ENCODE measurements at regions not wholly inside any gene's neighbourhood (a gene's known extent, or its start where the extent isn't known, plus 50 kb on each side); places are given as distances from the start of the nearest gene placed in this dataset.

DNA sequence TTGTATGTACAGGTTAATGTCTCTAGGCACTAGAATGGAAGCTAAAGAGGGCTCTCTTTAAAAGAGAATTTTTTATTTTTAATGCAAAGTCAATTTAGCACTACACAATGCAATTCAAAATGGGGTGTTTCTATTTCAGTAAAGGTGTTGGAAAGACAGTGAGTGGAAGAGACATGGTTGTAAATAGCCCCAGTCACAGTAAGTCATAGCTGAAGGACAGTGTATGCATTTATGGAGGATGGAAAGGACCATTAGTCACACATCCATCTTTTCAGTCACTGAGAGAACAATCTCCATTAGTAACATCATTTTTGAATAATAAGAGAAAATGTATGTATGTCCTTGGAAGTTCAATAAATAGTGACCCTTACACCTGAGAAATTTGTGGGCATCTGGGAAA lies 148.0 kb downstream of the PDHA2 start:
- Mint-ChIP-seq H3K27me3 (no peaks in the 10 kb centered on the region), H3K27ac (no peak overlapping the region), H3K4me1 (no peaks in the 10 kb centered on the region), H3K4me3 (no peak overlapping the region), H3K9me3 (peaks cover 0 to 11% (median 0%) of the 10 kb centered on the region in 8 donors), H3K36me3 (no peaks in the 10 kb centered on the region)
- Histone ChIP-seq H3K4me3 (ENCODE audit: low read length in 2 of 2) (no peak overlapping the region), H3K9me3 (ENCODE audit: control insufficient read depth in 1 of 2, low read length in 2 of 2) (no peaks in the 10 kb centered on the region), H3K4me1 (ENCODE audit: insufficient read depth, low read length) (no peaks in the 10 kb centered on the region), H3K36me3 (ENCODE audit: insufficient read depth, low read length) (no peaks in the 10 kb centered on the region), H3K27me3 (ENCODE audit: insufficient read depth, low read length) (no peaks in the 10 kb centered on the region), H3K27ac (ENCODE audit: low read depth, low read length) (no peak overlapping the region)
- POLR2A ChIA-PET (ENCODE audit: partially characterized antibody), result no interaction called here
- no peak for DNase-seq
- intact Hi-C loops (cut with micrococcal nuclease), result no loop called here
- CTCF ChIA-PET (ENCODE audit: partially characterized antibody), result no interaction called here

DNA sequence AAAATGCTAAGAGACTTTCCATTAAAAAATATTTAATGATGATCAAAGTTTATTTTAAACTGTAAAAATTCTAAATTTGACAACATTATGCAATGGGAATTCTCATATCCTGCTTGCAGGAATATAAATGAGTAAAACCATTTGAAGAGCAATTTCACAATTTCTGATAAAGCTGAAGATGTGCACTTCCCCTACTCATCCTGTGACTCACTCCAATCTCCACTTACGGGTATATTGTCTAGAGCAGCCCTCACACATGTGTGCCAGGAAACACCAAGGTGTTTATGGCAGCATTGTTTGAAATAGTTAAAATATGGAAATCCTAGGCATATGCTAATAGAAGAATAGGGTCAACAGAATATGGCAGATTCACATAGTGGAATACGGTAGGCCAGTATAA lies 158.4 kb downstream of the PDHA2 start:
- H3K4me1 ChIP-seq (ENCODE audit: insufficient read depth, low read length), result no peaks in the 10 kb centered on the region
- no peaks in the 10 kb centered on the region for H3K9me3 ChIP-seq (ENCODE audit: control insufficient read depth in 1 of 2, low read length in 2 of 2)
- intact Hi-C loops (cut with micrococcal nuclease), result no loop called here
- Mint-ChIP-seq H3K27me3 (no peaks in the 10 kb centered on the region), H3K4me1 (no peaks in the 10 kb centered on the region), H3K4me3 (no peak overlapping the region), H3K36me3 (no peaks in the 10 kb centered on the region), H3K27ac (no peak overlapping the region), H3K9me3 (peaks cover 0 to 3% (median 0%) of the 10 kb centered on the region in 8 donors)
- no peaks in the 10 kb centered on the region for H3K27me3 ChIP-seq (ENCODE audit: insufficient read depth, low read length)
- H3K27ac ChIP-seq (ENCODE audit: low read depth, low read length), result no peak overlapping the region
- ChIA-PET POLR2A (ENCODE audit: partially characterized antibody) (no interaction called here), CTCF (ENCODE audit: partially characterized antibody) (no interaction called here)
- no peaks in the 10 kb centered on the region for H3K36me3 ChIP-seq (ENCODE audit: insufficient read depth, low read length)
- H3K4me3 ChIP-seq (ENCODE audit: low read length in 2 of 2), result no peak overlapping the region
- DNase-seq, result no peak

DNA sequence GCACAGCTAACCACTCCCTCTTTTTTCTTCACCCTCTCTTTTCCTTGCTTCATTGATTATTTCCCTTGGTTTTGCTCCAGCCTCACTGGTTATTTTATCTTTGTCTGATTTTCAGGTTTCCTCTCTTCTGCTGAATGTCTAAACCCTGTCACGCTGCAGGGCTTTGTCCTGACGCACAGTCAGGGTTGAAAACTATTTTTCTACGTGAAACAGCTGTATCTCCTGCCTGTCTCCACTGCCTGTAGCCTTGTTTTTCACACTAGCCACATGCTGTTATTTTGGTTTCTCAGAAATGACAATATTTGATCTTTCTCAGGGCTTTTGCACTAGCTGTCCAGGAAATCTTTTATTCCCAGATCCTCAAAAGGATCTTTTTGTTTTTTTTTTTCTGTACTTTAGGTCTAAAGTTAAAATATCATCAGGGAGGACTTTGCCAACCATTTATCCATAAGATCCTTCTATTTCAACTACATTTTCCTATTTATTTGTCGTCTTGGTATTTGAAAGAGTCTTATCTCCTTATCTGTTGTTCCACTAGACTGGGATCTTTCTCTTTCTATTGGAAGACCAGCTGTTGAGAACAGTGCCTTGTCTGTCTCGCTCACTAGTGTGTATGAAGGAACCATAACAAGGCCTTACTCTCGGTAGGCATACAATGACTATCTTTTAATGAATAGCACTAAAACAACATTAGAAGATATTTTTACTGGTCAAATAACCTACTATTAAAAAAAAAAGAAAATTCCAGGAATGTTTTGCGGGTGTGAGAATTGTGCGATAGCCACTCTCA lies 164.3 kb downstream of the PDHA2 start:
- no peaks in the 10 kb centered on the region for H3K36me3 Mint-ChIP-seq
- no peaks in the 10 kb centered on the region for H3K4me1 Mint-ChIP-seq
- no peaks in the 10 kb centered on the region for H3K4me1 ChIP-seq (ENCODE audit: insufficient read depth, low read length)
- intact Hi-C loops (cut with micrococcal nuclease), result no loop called here
- no peaks in the 10 kb centered on the region for H3K27me3 Mint-ChIP-seq
- no peaks in the 10 kb centered on the region for H3K27me3 ChIP-seq (ENCODE audit: insufficient read depth, low read length)
- ChIA-PET POLR2A (ENCODE audit: partially characterized antibody) (no interaction called here), CTCF (ENCODE audit: partially characterized antibody) (no interaction called here)
- DNase-seq, result no peak
- no peaks in the 10 kb centered on the region for H3K9me3 ChIP-seq (ENCODE audit: control insufficient read depth in 1 of 2, low read length in 2 of 2)
- no peak overlapping the region for H3K4me3 ChIP-seq (ENCODE audit: low read length in 2 of 2)
- no peak overlapping the region for H3K27ac ChIP-seq (ENCODE audit: low read depth, low read length)
- H3K36me3 ChIP-seq (ENCODE audit: insufficient read depth, low read length), result no peaks in the 10 kb centered on the region
- H3K4me3 Mint-ChIP-seq, result no peak overlapping the region
- H3K27ac Mint-ChIP-seq, result no peak overlapping the region
- peaks cover 0 to 1% (median 0%) of the 10 kb centered on the region in 8 donors for H3K9me3 Mint-ChIP-seq

DNA sequence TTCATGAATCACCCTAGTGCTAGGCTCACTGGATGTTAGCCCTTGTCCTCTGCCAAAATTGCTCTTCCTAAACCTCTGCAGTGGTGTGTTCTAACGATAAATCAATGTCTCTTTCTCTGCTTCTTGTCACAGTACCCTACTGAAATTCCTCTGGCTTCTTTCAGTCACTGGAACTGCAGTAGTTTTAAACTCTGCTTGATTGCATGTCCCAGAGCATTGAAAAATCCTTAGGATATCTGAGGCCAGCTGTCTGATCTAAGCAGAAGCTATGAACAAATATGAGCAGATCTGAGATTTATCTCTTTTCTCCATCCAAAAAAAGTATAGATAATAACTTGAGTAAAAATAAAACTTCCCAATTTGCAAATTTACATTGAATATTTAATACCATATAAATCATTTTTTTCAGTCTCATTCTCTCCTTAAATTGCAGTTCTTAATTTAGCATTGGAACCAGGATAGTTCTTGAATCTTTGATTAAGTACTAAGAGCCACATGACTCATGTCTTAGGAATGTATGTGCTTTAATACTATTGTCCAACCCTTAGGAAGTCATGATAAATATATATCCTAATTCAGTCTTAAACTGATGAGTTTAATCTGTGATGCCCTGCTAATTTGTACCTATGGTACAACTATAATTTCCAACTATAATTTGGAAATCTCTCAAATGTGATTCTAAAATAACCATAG lies 169.7 kb downstream of the PDHA2 start:
- H3K4me1 ChIP-seq (ENCODE audit: insufficient read depth, low read length), result no peaks in the 10 kb centered on the region
- H3K27me3 ChIP-seq (ENCODE audit: insufficient read depth, low read length), result no peaks in the 10 kb centered on the region
- H3K36me3 Mint-ChIP-seq, result no peaks in the 10 kb centered on the region
- H3K9me3 Mint-ChIP-seq, result peaks cover 0 to 5% (median 1%) of the 10 kb centered on the region in 8 donors
- no peaks in the 10 kb centered on the region for H3K9me3 ChIP-seq (ENCODE audit: control insufficient read depth in 1 of 2, low read length in 2 of 2)
- DNase-seq, result no peak
- no peaks in the 10 kb centered on the region for H3K27me3 Mint-ChIP-seq
- intact Hi-C loops (cut with micrococcal nuclease), result no loop called here
- H3K27ac Mint-ChIP-seq, result no peak overlapping the region
- no peak overlapping the region for H3K27ac ChIP-seq (ENCODE audit: low read depth, low read length)
- H3K36me3 ChIP-seq (ENCODE audit: insufficient read depth, low read length), result no peaks in the 10 kb centered on the region
- POLR2A ChIA-PET (ENCODE audit: partially characterized antibody), result no interaction called here
- H3K4me1 Mint-ChIP-seq, result no peaks in the 10 kb centered on the region
- no peak overlapping the region for H3K4me3 Mint-ChIP-seq
- H3K4me3 ChIP-seq (ENCODE audit: low read length in 2 of 2), result no peak overlapping the region
- CTCF ChIA-PET (ENCODE audit: partially characterized antibody), result no interaction called here

DNA sequence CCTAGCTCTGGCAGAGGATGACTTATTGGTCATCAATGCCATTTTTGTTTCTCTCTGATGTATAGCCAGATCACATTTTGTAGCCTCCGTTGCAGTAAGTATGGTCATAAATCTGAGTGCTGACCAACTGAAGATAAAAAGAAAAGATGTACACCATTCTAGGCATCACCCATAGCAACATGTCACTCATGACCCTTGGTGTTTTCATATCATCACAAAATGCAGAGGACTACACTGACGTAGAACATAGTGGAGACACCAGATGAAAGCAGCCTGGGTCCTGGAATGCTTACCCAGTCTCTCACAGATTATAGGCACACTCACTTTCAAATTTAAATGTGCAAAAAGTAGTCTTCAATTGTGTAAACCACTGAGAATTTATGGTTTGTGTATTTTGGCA lies 172.8 kb downstream of the PDHA2 start:
- Mint-ChIP-seq H3K27me3 (no peaks in the 10 kb centered on the region), H3K4me3 (no peak overlapping the region), H3K9me3 (peaks cover 0 to 5% (median 1%) of the 10 kb centered on the region in 8 donors), H3K36me3 (no peaks in the 10 kb centered on the region), H3K4me1 (no peaks in the 10 kb centered on the region), H3K27ac (no peak overlapping the region)
- ChIA-PET POLR2A (ENCODE audit: partially characterized antibody) (no interaction called here), CTCF (ENCODE audit: partially characterized antibody) (no interaction called here)
- no peaks in the 10 kb centered on the region for H3K27me3 ChIP-seq (ENCODE audit: insufficient read depth, low read length)
- no peak overlapping the region for H3K27ac ChIP-seq (ENCODE audit: low read depth, low read length)
- H3K9me3 ChIP-seq (ENCODE audit: control insufficient read depth in 1 of 2, low read length in 2 of 2), result no peaks in the 10 kb centered on the region
- intact Hi-C loops (cut with micrococcal nuclease), result no loop called here
- no peaks in the 10 kb centered on the region for H3K4me1 ChIP-seq (ENCODE audit: insufficient read depth, low read length)
- H3K36me3 ChIP-seq (ENCODE audit: insufficient read depth, low read length), result no peaks in the 10 kb centered on the region
- DNase-seq, result no peak
- H3K4me3 ChIP-seq (ENCODE audit: low read length in 2 of 2), result no peak overlapping the region

DNA sequence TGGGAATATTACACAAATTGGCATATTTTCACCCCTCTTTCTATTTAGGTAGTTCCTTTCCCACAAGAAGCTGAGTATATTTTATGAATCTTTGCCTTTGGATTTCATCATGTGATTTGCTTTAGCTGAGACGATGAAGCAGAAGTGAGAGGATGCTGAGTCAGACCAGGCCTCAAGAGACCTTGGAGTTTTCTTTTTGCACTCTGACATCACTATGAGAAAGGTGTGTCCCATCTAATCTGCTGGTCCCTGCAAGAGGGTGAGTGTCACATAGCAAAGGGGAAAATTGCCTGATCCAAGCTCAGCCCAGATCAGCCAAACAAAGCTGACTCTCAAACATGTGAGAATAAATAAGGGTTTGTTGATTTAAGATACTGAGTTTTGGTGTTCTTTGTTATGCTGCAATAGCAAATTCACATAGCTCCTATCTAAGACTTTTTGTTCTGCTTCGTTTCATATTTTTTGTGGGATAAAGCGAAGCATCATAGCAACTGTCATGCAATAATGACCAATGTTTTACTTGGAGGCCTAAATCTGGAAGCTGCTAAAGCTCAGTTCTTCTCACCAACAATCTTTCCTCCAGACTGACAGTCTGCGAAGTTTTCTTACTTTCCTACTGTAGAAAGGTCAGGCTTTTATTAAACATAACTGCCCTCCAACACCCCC lies 176.9 kb downstream of the PDHA2 start:
- no peak for DNase-seq
- Mint-ChIP-seq H3K27ac (no peak overlapping the region), H3K27me3 (no peaks in the 10 kb centered on the region), H3K9me3 (peaks cover 0 to 5% (median 0%) of the 10 kb centered on the region in 8 donors), H3K36me3 (no peaks in the 10 kb centered on the region), H3K4me3 (no peak overlapping the region), H3K4me1 (no peaks in the 10 kb centered on the region)
- CTCF ChIA-PET (ENCODE audit: partially characterized antibody), result no interaction called here
- H3K36me3 ChIP-seq (ENCODE audit: insufficient read depth, low read length), result no peaks in the 10 kb centered on the region
- no peaks in the 10 kb centered on the region for H3K4me1 ChIP-seq (ENCODE audit: insufficient read depth, low read length)
- no peaks in the 10 kb centered on the region for H3K27me3 ChIP-seq (ENCODE audit: insufficient read depth, low read length)
- intact Hi-C loops (cut with micrococcal nuclease), result no loop called here
- no peaks in the 10 kb centered on the region for H3K9me3 ChIP-seq (ENCODE audit: control insufficient read depth in 1 of 2, low read length in 2 of 2)
- H3K4me3 ChIP-seq (ENCODE audit: low read length in 2 of 2), result no peak overlapping the region
- no peak overlapping the region for H3K27ac ChIP-seq (ENCODE audit: low read depth, low read length)
- POLR2A ChIA-PET (ENCODE audit: partially characterized antibody), result no interaction called here

DNA sequence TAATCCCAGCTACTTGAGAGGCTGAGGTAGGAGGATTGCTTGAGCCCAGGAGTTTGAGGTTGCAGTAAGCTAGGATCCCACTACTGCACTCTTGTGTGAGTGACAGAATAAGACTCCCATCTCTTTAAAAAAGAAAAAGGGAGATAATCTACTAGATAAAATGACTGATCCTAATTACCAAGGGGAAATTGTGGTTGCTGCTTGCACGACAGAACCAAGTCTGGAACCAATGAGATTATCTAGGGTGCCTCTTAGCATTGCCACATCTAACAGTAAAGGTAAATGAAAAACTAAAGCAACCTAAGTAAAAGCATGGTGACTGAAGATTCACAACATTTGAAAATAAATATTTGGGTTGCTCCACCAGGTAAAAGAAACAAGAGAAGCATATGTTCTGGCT lies 185.1 kb downstream of the PDHA2 start:
- POLR2A ChIA-PET (ENCODE audit: partially characterized antibody), result no interaction called here

More for the DNA sequence above, 185.1 kb downstream of the PDHA2 start:
- no peaks in the 10 kb centered on the region for H3K4me1 Mint-ChIP-seq
- Histone ChIP-seq H3K27me3 (ENCODE audit: insufficient read depth, low read length) (no peaks in the 10 kb centered on the region), H3K36me3 (ENCODE audit: insufficient read depth, low read length) (no peaks in the 10 kb centered on the region), H3K27ac (ENCODE audit: low read depth, low read length) (no peak overlapping the region), H3K4me3 (ENCODE audit: low read length in 2 of 2) (no peak overlapping the region), H3K9me3 (ENCODE audit: control insufficient read depth in 1 of 2, low read length in 2 of 2) (no peaks in the 10 kb centered on the region), H3K4me1 (ENCODE audit: insufficient read depth, low read length) (no peaks in the 10 kb centered on the region)
- H3K4me3 Mint-ChIP-seq, result no peak overlapping the region
- no peak overlapping the region for H3K27ac Mint-ChIP-seq
- H3K27me3 Mint-ChIP-seq, result no peaks in the 10 kb centered on the region
- no peak for DNase-seq
- intact Hi-C loops (cut with micrococcal nuclease), result no loop called here
- H3K9me3 Mint-ChIP-seq, result peaks cover 0 to 4% (median under 1%) of the 10 kb centered on the region in 8 donors
- CTCF ChIA-PET (ENCODE audit: partially characterized antibody), result no interaction called here
- H3K36me3 Mint-ChIP-seq, result no peaks in the 10 kb centered on the region

Data from CD4-positive, alpha-beta memory T cell (primary cell).